Body of pancreas (tissue), 4 donors: ENCODE measurements at regions not wholly inside any gene's neighbourhood (a gene's known extent, or its start where the extent isn't known, plus 50 kb on each side); places are given as distances from the start of the nearest gene placed in this dataset.

Experiments used
- ATAC-seq: fragments of 150-250 bp; one replicate; pipeline ENCODE4 v1.9.1; 2016
- DNase-seq, 4 donors: peaks; one replicate each; pipeline ENCODE4 v3.0.0-alpha.2; 2019
- H3K27ac ChIP-seq, 4 donors: fragments of 200-600 bp; sonication (generic); 1 replicate in 3 of 4; 2 replicates in 1 of 4; pipeline versions ENCODE4 v1.5.1 to v1.6.1; 2016 to 2019; ENCODE audit warnings: mild to moderate bottlenecking in 1 of 4, mixed read lengths in 1 of 4, moderate library complexity in 1 of 4
- H3K27me3 ChIP-seq, 2 donors: fragments of 200-600 bp; sonication (generic); one replicate each; pipeline ENCODE4 v1.6.0; 2016; ENCODE audit warnings: mild to moderate bottlenecking in 1 of 2
- H3K36me3 ChIP-seq, 2 donors: fragments of 200-600 bp; sonication (generic); replicated peaks in 1 of 2; 2 replicates each; pipeline ENCODE4 v1.5.1; 2016; ENCODE audit warnings: low read depth in 2 of 2; ENCODE audit not compliant: insufficient read depth in 1 of 2
- H3K4me1 ChIP-seq: fragments of 200-600 bp; sonication (generic); one replicate; pipeline ENCODE4 v1.6.0; 2016
- H3K4me3 ChIP-seq, 2 donors: fragments of 200-600 bp; sonication (generic); 1 replicate in 1 of 2; 2 replicates in 1 of 2; pipeline ENCODE4 v1.5.1; 2016 to 2019
- H3K9me3 ChIP-seq, 3 donors: fragments of 200-600 bp; sonication (generic); 1 replicate in 2 of 3; 2 replicates in 1 of 3; pipeline ENCODE4 v1.5.1; 2016
- POLR2A ChIP-seq, 3 donors: fragments of 450-650 bp; IDR thresholded peaks; one replicate each; pipeline ENCODE4 v1.6.1; 2016; ENCODE audit warnings: antibody characterized with exemption in 3 of 3, mild to moderate bottlenecking in 2 of 3
- WGBS, 2 donors: methylation state at CpG; one replicate each; pipeline ENCODE4 v1.1.5; 2017; 5-methylcytosine and 5-hydroxymethylcytosine counted together
- intact Hi-C: fragments of 100-400 bp; cut with DNase I; formaldehyde crosslinking; loops from one replicate; pipeline ENCODE4 v1.15.1; 2023
- TF ChIP-seq, protein P1 (sequence below), 7 experiments: fragments of 450-650 bp in 4 of 7; fragments of 200-600 bp in 3 of 7; sonication (generic) in 3 of 7; IDR thresholded peaks; one replicate each; pipeline ENCODE4 v1.5.1; 2016 to 2019; ENCODE audit warnings: antibody characterized with exemption in 7 of 7

DNA sequence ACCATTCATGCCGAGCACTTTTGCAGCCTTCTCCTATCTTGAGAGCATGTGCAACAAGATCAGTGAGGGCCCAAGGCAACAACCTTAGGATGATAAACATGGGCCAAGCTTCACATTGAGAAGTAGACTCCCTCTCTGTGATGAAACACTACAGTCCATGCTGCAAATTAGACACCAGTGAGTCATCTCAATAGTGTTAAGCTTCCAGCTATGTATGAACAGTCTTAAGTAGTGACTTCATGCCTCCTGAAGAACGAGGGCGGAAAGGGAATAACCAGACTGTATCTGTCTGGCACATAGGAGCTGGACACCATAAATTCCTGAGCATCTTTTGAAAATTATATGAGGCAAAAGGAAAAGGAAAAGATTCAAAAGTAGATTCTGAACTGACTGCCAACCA is 309.9 kb upstream of the SLITRK1 start:
- no peak for DNase-seq
- no peak overlapping the region for H3K27ac ChIP-seq
- TF ChIP-seq POLR2A (IDR thresholded peaks at IDR 0.05), result no peak
- TF ChIP-seq, protein P1, sequence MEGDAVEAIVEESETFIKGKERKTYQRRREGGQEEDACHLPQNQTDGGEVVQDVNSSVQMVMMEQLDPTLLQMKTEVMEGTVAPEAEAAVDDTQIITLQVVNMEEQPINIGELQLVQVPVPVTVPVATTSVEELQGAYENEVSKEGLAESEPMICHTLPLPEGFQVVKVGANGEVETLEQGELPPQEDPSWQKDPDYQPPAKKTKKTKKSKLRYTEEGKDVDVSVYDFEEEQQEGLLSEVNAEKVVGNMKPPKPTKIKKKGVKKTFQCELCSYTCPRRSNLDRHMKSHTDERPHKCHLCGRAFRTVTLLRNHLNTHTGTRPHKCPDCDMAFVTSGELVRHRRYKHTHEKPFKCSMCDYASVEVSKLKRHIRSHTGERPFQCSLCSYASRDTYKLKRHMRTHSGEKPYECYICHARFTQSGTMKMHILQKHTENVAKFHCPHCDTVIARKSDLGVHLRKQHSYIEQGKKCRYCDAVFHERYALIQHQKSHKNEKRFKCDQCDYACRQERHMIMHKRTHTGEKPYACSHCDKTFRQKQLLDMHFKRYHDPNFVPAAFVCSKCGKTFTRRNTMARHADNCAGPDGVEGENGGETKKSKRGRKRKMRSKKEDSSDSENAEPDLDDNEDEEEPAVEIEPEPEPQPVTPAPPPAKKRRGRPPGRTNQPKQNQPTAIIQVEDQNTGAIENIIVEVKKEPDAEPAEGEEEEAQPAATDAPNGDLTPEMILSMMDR (IDR thresholded peaks at IDR 0.05), result no peak
- no peaks in the 10 kb centered on the region for H3K9me3 ChIP-seq
- H3K36me3 ChIP-seq, result no peaks in the 10 kb centered on the region
- WGBS, 2 donors, result 86 to 90% methylated on average over 3 of the region's 3 CpGs
- H3K4me3 ChIP-seq, result no peak overlapping the region
- H3K4me1 ChIP-seq, result no peaks in the 10 kb centered on the region
- no peaks in the 10 kb centered on the region for H3K27me3 ChIP-seq
- no peak for ATAC-seq
- intact Hi-C loops, result no loop called here

DNA sequence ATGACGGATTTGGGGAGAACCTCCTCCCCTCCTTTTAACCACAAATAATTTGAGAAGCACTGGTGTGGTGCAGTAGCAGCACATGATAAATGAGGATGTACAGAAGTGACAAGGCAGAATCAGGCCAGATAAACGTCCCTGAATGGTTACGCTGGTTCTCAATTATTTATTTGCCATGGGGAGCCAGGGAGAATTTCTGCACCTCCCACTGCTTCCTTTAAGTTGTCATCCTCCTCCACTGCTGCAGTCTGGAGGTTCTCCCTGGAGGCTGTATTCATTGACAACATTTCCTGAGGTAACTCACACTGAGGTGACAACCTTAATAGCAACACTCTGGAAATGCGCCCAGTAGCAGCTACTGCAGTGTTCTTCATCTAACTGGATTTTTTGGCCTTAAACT is 308.9 kb upstream of the SLITRK1 start:
- no peak overlapping the region for H3K27ac ChIP-seq
- no peak for ATAC-seq
- intact Hi-C loops, result no loop called here
- no peak overlapping the region for H3K4me3 ChIP-seq
- 59% methylated on average over 4 of the region's 4 CpGs for WGBS, 2 donors
- no peaks in the 10 kb centered on the region for H3K36me3 ChIP-seq
- H3K9me3 ChIP-seq, result no peaks in the 10 kb centered on the region
- H3K4me1 ChIP-seq, result no peaks in the 10 kb centered on the region
- TF ChIP-seq, protein P1 (IDR thresholded peaks at IDR 0.05), result no peak
- TF ChIP-seq POLR2A (IDR thresholded peaks at IDR 0.05), result no peak
- H3K27me3 ChIP-seq, result no peaks in the 10 kb centered on the region
- no peak for DNase-seq

DNA sequence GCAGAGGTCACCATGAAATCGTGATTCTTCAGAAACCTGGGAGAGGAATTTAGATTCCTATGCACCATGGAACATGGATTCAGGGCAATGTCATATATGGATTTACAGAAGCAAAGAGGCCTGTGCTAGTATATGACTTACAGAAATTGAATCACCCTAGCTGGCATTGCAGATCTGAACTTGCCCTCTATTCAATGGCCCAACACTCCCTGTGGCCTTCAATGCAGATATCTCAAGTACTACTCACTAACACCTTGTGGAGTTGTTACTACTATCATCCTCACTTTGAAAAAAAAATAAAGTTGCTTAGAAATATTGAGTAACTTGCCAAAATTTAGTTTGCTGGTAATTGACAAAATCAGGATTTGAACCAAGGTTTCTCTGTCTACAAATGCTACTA is 305.4 kb upstream of the SLITRK1 start:
- intact Hi-C loops, result no loop called here
- Histone ChIP-seq H3K9me3 (no peaks in the 10 kb centered on the region), H3K4me3 (no peak overlapping the region), H3K27me3 (no peaks in the 10 kb centered on the region), H3K27ac (no peak overlapping the region), H3K36me3 (no peaks in the 10 kb centered on the region), H3K4me1 (no peaks in the 10 kb centered on the region)
- ATAC-seq (no peak), DNase-seq (no peak)
- TF ChIP-seq POLR2A (IDR thresholded peaks at IDR 0.05), result no peak
- TF ChIP-seq, protein P1 (IDR thresholded peaks at IDR 0.05), result no peak
- WGBS, 2 donors, result 70 to 84% methylated on average over 1 of the region's 1 CpG

DNA sequence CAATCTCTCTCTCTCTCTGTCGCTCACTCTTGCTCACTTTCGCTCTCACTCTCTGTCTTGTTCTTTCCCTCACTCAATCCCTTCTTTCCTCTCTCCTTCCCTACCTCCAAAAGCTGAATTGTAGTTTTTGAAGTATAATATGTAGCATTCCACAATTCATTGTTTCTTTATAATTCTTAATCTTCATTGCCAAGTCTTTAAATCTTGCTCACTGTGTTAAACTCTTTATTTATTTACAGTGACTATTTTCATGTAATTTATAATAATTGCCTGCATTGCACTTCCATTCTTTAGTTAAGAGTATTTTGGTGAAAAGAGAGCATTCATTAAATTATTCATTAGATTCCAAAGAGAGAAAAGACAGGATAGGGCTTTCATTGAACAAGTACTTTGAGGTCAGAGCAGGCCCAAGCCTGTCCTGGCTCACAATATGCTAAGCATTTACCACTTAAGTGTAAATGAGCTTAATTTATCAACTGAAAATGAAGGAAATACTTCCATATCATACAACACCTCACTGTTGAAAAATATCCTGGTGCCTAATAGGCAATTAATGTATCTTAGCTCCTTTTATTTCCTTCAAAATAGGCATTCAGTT is 257.4 kb upstream of the SLITRK1 start:
- Histone ChIP-seq H3K27ac (no peak overlapping the region), H3K4me1 (no peaks in the 10 kb centered on the region), H3K9me3 (no peaks in the 10 kb centered on the region), H3K36me3 (no peaks in the 10 kb centered on the region), H3K27me3 (no peaks in the 10 kb centered on the region), H3K4me3 (no peak overlapping the region)
- DNase-seq, result no peak
- intact Hi-C loops, result no loop called here
- TF ChIP-seq, protein P1 (IDR thresholded peaks at IDR 0.05), result no peak
- no peak for TF ChIP-seq POLR2A (IDR thresholded peaks at IDR 0.05)
- no peak for ATAC-seq
- WGBS, 2 donors, result 92 to 93% methylated on average over 2 of the region's 2 CpGs

DNA sequence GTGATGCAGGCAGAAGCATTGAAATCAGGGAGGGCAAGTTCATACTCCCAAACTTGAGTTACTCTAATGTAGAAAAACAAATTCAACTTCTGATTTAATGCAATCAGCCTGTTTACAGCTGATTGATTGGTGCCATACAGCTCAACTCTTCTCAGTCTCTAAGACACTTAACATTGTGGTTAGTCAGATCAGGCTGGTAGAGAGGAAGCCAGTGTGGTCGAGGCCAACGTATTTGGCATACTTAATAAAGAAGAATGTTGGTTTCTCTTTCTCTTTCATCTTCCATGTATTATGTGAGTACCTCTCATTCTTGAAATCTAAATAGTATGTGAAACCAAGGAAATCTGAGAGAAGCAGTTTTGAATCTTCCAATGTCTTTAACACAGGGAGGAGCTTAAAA is 255.0 kb upstream of the SLITRK1 start:
- no peaks in the 10 kb centered on the region for H3K36me3 ChIP-seq
- ATAC-seq, result no peak
- no peak overlapping the region for H3K27ac ChIP-seq
- intact Hi-C loops, result no loop called here
- 62 to 84% methylated on average over 2 of the region's 2 CpGs for WGBS, 2 donors
- H3K9me3 ChIP-seq, result no peaks in the 10 kb centered on the region
- no peaks in the 10 kb centered on the region for H3K27me3 ChIP-seq
- no peak overlapping the region for H3K4me3 ChIP-seq
- no peak for DNase-seq
- no peaks in the 10 kb centered on the region for H3K4me1 ChIP-seq
- no peak for TF ChIP-seq POLR2A (IDR thresholded peaks at IDR 0.05)
